A673 (cell line): ENCODE measurements at regions not wholly inside any gene's neighbourhood (a gene's known extent, or its start where the extent isn't known, plus 50 kb on each side); places are given as distances from the start of the nearest gene placed in this dataset.
A peak's percentile ranks its signal among the peaks of the same experiment; 100 is the strongest.

ENCODE experiments used
- BruUV-seq: library from RNA; stranded (reverse); fragments of 400-500 nt; replicated peaks from 2 replicates; lab custom pipeline; 2021; lab: Mats Ljungman, UMichigan
- CTCF ChIA-PET: fragments of 300-600 bp; sonication (Branson Sonifier 250); formaldehyde crosslinking; loops from one replicate; lab custom pipeline; 2022; ENCODE audit warnings: antibody characterized with exemption; lab: Charles Lee
- POLR2A ChIA-PET: fragments of 300-600 bp; sonication (Branson Sonifier 250); formaldehyde crosslinking; loops from one replicate; lab custom pipeline; 2022; ENCODE audit warnings: antibody characterized with exemption; ENCODE audit not compliant: low non-redundant PET; lab: Charles Lee
- DNase-seq: peaks from one replicate; pipeline ENCODE4 v3.0.0-alpha.2; 2015; ENCODE audit warnings: low spot score
- H3K27ac ChIP-seq: fragments of 200-600 bp; sonication (generic); 2 replicates; pipeline ENCODE4 v1.5.1; 2016; ENCODE audit warnings: mixed run types, low read depth, mild to moderate bottlenecking, mixed read lengths, antibody characterized with exemption, low read length; ENCODE audit not compliant: poor library complexity, severe bottlenecking
- H3K27me3 ChIP-seq: fragments of 200-600 bp; sonication (generic); replicated peaks from 2 replicates; pipeline ENCODE4 v1.6.1; 2017; ENCODE audit warnings: mixed run types, low read depth, mild to moderate bottlenecking, mixed read lengths, antibody characterized with exemption, low read length; ENCODE audit not compliant: insufficient read depth, poor library complexity
- H3K36me3 ChIP-seq: fragments of 200-600 bp; sonication (generic); 2 replicates; pipeline ENCODE4 v1.6.1; 2016; ENCODE audit warnings: mixed run types, mild to moderate bottlenecking, mixed read lengths, antibody characterized with exemption, low read length; ENCODE audit not compliant: insufficient read depth, poor library complexity, severe bottlenecking
- H3K4me1 ChIP-seq: fragments of 200-600 bp; sonication (generic); 2 replicates; pipeline ENCODE4 v1.6.1; 2017; ENCODE audit warnings: mixed run types, mild to moderate bottlenecking, mixed read lengths, antibody characterized with exemption, low read length; ENCODE audit not compliant: insufficient read depth, poor library complexity, severe bottlenecking
- H3K4me3 ChIP-seq: fragments of 200-600 bp; sonication (generic); 2 replicates; pipeline ENCODE4 v1.5.1; 2016; ENCODE audit warnings: low read depth, mixed run types, mild to moderate bottlenecking, mixed read lengths, low read length; ENCODE audit not compliant: poor library complexity, severe bottlenecking
- H3K9me3 ChIP-seq: fragments of 200-600 bp; sonication (generic); 2 replicates; pipeline ENCODE4 v1.6.1; 2016; ENCODE audit warnings: mixed run types, low read depth, mild to moderate bottlenecking, mixed read lengths, antibody characterized with exemption, low read length; ENCODE audit not compliant: poor library complexity, severe bottlenecking
- EZH2 ChIP-seq: fragments of 200-600 bp; sonication (generic); IDR thresholded peaks from 2 replicates; pipeline ENCODE4 v1.6.1; 2017; ENCODE audit warnings: borderline replicate concordance, low read depth, mild to moderate bottlenecking, mixed read lengths, antibody characterized with exemption, low read length; ENCODE audit not compliant: poor library complexity, severe bottlenecking
- intact Hi-C: fragments of 100-400 bp; cut with micrococcal nuclease; formaldehyde crosslinking; loops from one replicate; pipeline ENCODE4 v1.10.0; 2022; ENCODE audit not compliant: unreplicated experiment
- TF ChIP-seq, protein P1 (sequence below): fragments of 300-800, 200-600 bp; sonication (generic); conservative IDR thresholded peaks from 2 replicates; pipeline ENCODE4 v1.5.1; 2017; ENCODE audit warnings: low read depth, mild to moderate bottlenecking, antibody characterized with exemption, low read length, moderate library complexity, mixed read lengths

DNA sequence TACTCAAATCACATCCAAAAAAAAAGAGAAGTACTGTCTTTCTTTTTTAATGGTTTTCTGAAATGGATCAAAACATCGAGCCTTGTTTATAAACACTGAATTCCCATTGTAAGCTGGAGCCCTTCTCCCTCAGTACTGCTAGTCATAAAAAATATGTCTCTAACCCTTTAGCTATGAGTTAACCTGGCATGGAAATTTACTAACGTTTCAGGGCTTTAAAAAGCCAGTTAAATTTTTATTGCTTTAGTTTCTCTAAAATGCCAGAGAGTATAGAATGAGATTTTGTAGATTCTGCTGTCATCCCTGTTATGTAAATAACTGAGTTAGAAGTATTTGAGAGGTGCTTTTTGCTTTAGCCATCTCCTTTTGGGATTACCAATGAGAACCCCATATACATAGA, 528.3 kb downstream of the EFNB2 start:
- Histone ChIP-seq H3K27ac (no peak overlapping the region), H3K36me3 (no peaks in the 10 kb centered on the region), H3K27me3 (no peaks in the 10 kb centered on the region), H3K4me1 (no peaks in the 10 kb centered on the region), H3K4me3 (no peak overlapping the region), H3K9me3 (no peaks in the 10 kb centered on the region)
- BruUV-seq, result no TSS peak
- no peak for DNase-seq
- ChIA-PET CTCF (no interaction called here), POLR2A (no interaction called here)
- TF ChIP-seq, protein P1, sequence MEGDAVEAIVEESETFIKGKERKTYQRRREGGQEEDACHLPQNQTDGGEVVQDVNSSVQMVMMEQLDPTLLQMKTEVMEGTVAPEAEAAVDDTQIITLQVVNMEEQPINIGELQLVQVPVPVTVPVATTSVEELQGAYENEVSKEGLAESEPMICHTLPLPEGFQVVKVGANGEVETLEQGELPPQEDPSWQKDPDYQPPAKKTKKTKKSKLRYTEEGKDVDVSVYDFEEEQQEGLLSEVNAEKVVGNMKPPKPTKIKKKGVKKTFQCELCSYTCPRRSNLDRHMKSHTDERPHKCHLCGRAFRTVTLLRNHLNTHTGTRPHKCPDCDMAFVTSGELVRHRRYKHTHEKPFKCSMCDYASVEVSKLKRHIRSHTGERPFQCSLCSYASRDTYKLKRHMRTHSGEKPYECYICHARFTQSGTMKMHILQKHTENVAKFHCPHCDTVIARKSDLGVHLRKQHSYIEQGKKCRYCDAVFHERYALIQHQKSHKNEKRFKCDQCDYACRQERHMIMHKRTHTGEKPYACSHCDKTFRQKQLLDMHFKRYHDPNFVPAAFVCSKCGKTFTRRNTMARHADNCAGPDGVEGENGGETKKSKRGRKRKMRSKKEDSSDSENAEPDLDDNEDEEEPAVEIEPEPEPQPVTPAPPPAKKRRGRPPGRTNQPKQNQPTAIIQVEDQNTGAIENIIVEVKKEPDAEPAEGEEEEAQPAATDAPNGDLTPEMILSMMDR, result no peak
- TF ChIP-seq EZH2, result no peak
- intact Hi-C loops, result no loop called here

DNA sequence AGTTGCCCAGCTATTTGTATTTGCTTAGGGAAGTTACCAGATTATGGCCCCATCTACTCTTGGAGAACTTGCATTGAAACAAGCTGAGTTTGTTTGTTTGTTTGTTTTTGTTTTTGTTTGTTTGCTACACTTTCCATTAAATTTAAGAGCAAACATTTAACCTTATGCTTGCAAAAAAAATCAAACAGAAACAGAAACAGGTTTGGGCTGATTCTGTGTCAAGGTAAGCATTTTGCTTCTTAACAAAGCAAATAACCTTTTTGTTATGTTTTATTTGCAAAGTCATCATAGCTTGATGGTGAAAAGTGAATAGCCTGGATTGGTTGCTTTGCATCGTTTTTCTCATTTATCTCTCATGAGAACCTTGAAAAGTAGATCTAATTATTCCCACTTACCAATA, 531.8 kb downstream of the EFNB2 start:
- no peak overlapping the region for H3K27ac ChIP-seq
- H3K4me3 ChIP-seq, result no peak overlapping the region
- TF ChIP-seq, protein P1, result no peak
- no peak for TF ChIP-seq EZH2
- H3K27me3 ChIP-seq, result no peaks in the 10 kb centered on the region
- ChIA-PET CTCF (no interaction called here), POLR2A (no interaction called here)
- no peak for DNase-seq
- no TSS peak for BruUV-seq
- no peaks in the 10 kb centered on the region for H3K4me1 ChIP-seq
- intact Hi-C loops, result no loop called here
- H3K36me3 ChIP-seq, result no peaks in the 10 kb centered on the region
- no peaks in the 10 kb centered on the region for H3K9me3 ChIP-seq

DNA sequence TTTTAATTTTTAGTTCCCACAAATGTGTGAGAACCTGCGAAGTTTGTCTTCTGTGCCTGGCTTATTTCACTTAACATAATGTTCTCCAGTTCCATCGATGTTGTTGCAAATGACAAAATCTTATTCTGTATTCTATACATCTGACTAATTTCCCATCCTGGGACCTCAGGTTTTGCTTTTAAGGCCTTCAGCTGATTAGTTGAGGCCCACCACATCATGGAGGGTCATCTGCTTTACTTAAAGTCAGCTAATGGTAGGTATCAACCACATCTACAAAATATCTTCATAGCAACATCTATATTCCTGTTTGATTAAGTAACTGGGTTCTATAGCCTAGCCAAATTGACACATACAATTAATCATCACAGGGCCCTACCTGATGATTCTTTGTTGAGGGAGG, 534.0 kb downstream of the EFNB2 start:
- H3K27ac ChIP-seq, result no peak overlapping the region
- no TSS peak for BruUV-seq
- no peak overlapping the region for H3K4me3 ChIP-seq
- no peaks in the 10 kb centered on the region for H3K27me3 ChIP-seq
- H3K9me3 ChIP-seq, result no peaks in the 10 kb centered on the region
- H3K4me1 ChIP-seq, result no peaks in the 10 kb centered on the region
- ChIA-PET CTCF (no interaction called here), POLR2A (no interaction called here)
- DNase-seq, result no peak
- H3K36me3 ChIP-seq, result no peaks in the 10 kb centered on the region
- no peak for TF ChIP-seq EZH2
- intact Hi-C loops, result no loop called here

DNA sequence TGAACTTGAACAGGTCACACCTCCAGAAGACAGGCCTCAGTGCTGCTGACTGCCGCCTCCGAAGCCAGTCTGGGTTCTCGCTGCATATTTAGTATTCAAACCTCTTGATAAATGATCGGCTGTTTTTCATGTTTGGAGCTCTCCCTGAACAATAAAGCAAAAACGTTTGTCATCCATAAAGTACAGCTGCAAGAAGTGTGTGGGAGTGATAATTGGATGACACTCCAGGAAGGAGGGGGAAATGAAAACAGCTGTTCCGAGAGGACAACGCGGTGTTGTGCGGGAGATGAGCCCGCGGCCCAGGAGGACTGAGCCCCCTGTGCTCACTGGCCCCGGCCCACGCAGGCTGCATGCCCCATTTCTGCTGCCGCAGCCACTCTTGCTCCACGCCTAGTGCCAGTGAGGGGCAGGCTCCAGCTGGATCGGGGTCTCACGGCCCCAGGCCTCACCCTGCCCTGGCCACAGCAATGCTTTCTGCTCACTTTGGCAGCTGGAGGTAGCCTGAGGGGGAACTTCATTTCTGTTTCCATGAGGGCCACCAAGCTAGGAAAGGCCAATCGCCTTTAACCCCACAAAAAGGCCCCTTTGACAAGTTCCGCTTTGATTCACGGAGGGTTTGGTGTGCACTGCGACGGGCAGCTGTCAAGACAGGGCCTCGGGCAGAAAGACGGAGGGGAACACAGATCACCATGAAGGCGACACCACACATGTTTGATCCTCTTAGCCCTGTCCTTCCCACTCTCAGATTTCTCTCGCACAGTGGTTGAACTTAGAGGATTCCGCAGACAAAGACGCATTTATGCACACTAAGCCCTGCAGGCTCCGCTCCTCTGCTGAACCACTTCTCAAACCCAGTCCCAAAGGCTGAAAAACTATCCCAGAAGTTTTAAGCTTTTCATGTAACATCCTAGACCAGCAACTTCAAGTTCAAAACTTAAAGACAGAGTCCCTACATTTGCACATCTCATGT, 537.6 kb downstream of the EFNB2 start:
- ChIA-PET CTCF (no interaction called here), POLR2A (no interaction called here)
- peak; percentile 43 for DNase-seq
- TF ChIP-seq EZH2, result no peak
- TF ChIP-seq, protein P1, result no peak
- H3K27me3 ChIP-seq, result no peaks in the 10 kb centered on the region
- H3K4me3 ChIP-seq, result no peak overlapping the region
- intact Hi-C loops, result loop anchor here (10.0 kb wide), 1 partner anchor 537 kb away; the partner anchor contains the start of gene EFNB2
- no peaks in the 10 kb centered on the region for H3K9me3 ChIP-seq
- H3K27ac ChIP-seq, result no peak overlapping the region
- no peaks in the 10 kb centered on the region for H3K36me3 ChIP-seq
- no peaks in the 10 kb centered on the region for H3K4me1 ChIP-seq
- BruUV-seq, result no TSS peak
